MM.1S (cell line): ENCODE measurements at regions not wholly inside any gene's neighbourhood (a gene's known extent, or its start where the extent isn't known, plus 50 kb on each side); places are given as distances from the start of the nearest gene placed in this dataset.

Experiments used
- DNase-seq: peaks from one replicate; pipeline ENCODE4 v3.0.0-alpha.2; 2015
- H2AFZ ChIP-seq: fragments of 300-600 bp; sonication (generic); 2 replicates; pipeline ENCODE4 v1.6.0; 2016; ENCODE audit warnings: antibody characterized with exemption, low read length
- H3F3A ChIP-seq: fragments of 300-600 bp; sonication (generic); 2 replicates; pipeline ENCODE4 v1.6.1; 2016; ENCODE audit warnings: mild to moderate bottlenecking, antibody characterized with exemption, low read length, moderate library complexity, mixed read lengths; ENCODE audit not compliant: insufficient read depth
- H3K27ac ChIP-seq: fragments of 300-600 bp; sonication (generic); 2 replicates; pipeline ENCODE4 v1.5.1; 2016; ENCODE audit warnings: mild to moderate bottlenecking, low read length
- H3K27me3 ChIP-seq: fragments of 300-600 bp; sonication (generic); replicated peaks from 2 replicates; pipeline ENCODE4 v1.6.0; 2016; ENCODE audit warnings: low read length; ENCODE audit not compliant: insufficient read depth
- H3K36me3 ChIP-seq: fragments of 300-600 bp; sonication (generic); replicated peaks from 2 replicates; pipeline ENCODE4 v1.6.1; 2016; ENCODE audit warnings: mild to moderate bottlenecking, low read length, mixed read lengths; ENCODE audit not compliant: insufficient read depth
- H3K4me1 ChIP-seq: fragments of 300-600 bp; sonication (generic); 2 replicates; pipeline ENCODE4 v1.6.1; 2016; ENCODE audit warnings: low read length, mixed read lengths
- H3K4me2 ChIP-seq: fragments of 300-600 bp; sonication (generic); 2 replicates; pipeline ENCODE4 v1.6.0; 2016; ENCODE audit warnings: low read depth, low read length
- H3K4me3 ChIP-seq: fragments of 300-600 bp; sonication (generic); 2 replicates; pipeline ENCODE4 v1.5.1; 2016; ENCODE audit warnings: low read length, mixed read lengths
- H3K79me2 ChIP-seq: fragments of 300-600 bp; sonication (generic); 2 replicates; pipeline ENCODE4 v1.6.1; 2016; ENCODE audit warnings: mixed run types, low read length, mixed read lengths
- H3K9ac ChIP-seq: fragments of 300-600 bp; sonication (generic); 2 replicates; pipeline ENCODE4 v1.6.1; 2016; ENCODE audit warnings: low read length, mixed read lengths
- H3K9me2 ChIP-seq: fragments of 300-600 bp; sonication (generic); replicated peaks from 2 replicates; pipeline ENCODE4 v1.6.1; 2016; ENCODE audit warnings: mild to moderate bottlenecking, low read length, mixed read lengths; ENCODE audit not compliant: insufficient read depth
- H3K9me3 ChIP-seq: fragments of 300-600 bp; sonication (generic); replicated peaks from 2 replicates; pipeline ENCODE4 v1.6.1; 2016; ENCODE audit warnings: mild to moderate bottlenecking, low read length, mixed read lengths; ENCODE audit not compliant: insufficient read depth
- H4K20me1 ChIP-seq: fragments of 300-600 bp; sonication (generic); 2 replicates; pipeline ENCODE4 v1.6.1; 2016; ENCODE audit warnings: mild to moderate bottlenecking, low read length, moderate library complexity, mixed read lengths; ENCODE audit not compliant: insufficient read depth
- CTCF ChIP-seq: fragments of 300-600 bp; sonication (generic); IDR thresholded peaks from 2 replicates; pipeline ENCODE4 v1.5.1; 2016; ENCODE audit warnings: antibody characterized with exemption, low read length, mixed read lengths
- EZH2 ChIP-seq: fragments of 300-600 bp; sonication (generic); optimal IDR thresholded peaks from 2 replicates; pipeline ENCODE3; 2017; ENCODE audit warnings: low read depth, mild to moderate bottlenecking, antibody characterized with exemption, low read length, mixed read lengths
- EZH2phosphoT487 ChIP-seq: fragments of 300-600 bp; sonication (generic); IDR thresholded peaks from 2 replicates; pipeline ENCODE4 v1.6.1; 2018; ENCODE audit warnings: antibody characterized with exemption, low read length

GRCh38 chr4:114173968-114174367 is 194.5 kb upstream of the ARSJ start:
- no peaks in the 10 kb centered on the region for H3K36me3 ChIP-seq
- no peak overlapping the region for H2AFZ ChIP-seq
- H3K27ac ChIP-seq: no peak overlapping the region
- no peaks in the 10 kb centered on the region for H3K9me3 ChIP-seq
- H3K9ac ChIP-seq: no peak overlapping the region
- TF ChIP-seq EZH2phosphoT487: no peak
- no peak for TF ChIP-seq CTCF
- TF ChIP-seq EZH2: no peak
- H3F3A ChIP-seq: no peaks in the 10 kb centered on the region
- no peaks in the 10 kb centered on the region for H3K27me3 ChIP-seq
- no peaks in the 10 kb centered on the region for H3K79me2 ChIP-seq
- H3K9me2 ChIP-seq: no peaks in the 10 kb centered on the region
- H4K20me1 ChIP-seq: no peaks in the 10 kb centered on the region
- no peaks in the 10 kb centered on the region for H3K4me1 ChIP-seq
- H3K4me2 ChIP-seq: no peak overlapping the region
- DNase-seq: no peak
- H3K4me3 ChIP-seq: no peak overlapping the region

- TF ChIP-seq EZH2phosphoT487: no peak
- no peak for TF ChIP-seq EZH2
- TF ChIP-seq CTCF: no peak
- H4K20me1 ChIP-seq: no peaks in the 10 kb centered on the region
- no peak overlapping the region for H3K27ac ChIP-seq
- H3F3A ChIP-seq: no peaks in the 10 kb centered on the region
- H3K4me1 ChIP-seq: no peaks in the 10 kb centered on the region
- H3K4me2 ChIP-seq: no peak overlapping the region
- no peaks in the 10 kb centered on the region for H3K27me3 ChIP-seq
- H2AFZ ChIP-seq: no peak overlapping the region
- no peak overlapping the region for H3K4me3 ChIP-seq
- H3K9me3 ChIP-seq: no peaks in the 10 kb centered on the region
- no peaks in the 10 kb centered on the region for H3K36me3 ChIP-seq
- no peaks in the 10 kb centered on the region for H3K9me2 ChIP-seq
- no peaks in the 10 kb centered on the region for H3K79me2 ChIP-seq
- H3K9ac ChIP-seq: no peak overlapping the region
- no peak for DNase-seq
These were observed 198.2 kb upstream of the ARSJ start for GRCh38 chr4:114177628-114178027.

- no peak overlapping the region for H3K4me3 ChIP-seq
- H2AFZ ChIP-seq: no peak overlapping the region
- no peaks in the 10 kb centered on the region for H4K20me1 ChIP-seq
- no peak overlapping the region for H3K9ac ChIP-seq
- H3K9me3 ChIP-seq: no peaks in the 10 kb centered on the region
- TF ChIP-seq CTCF (no peak), EZH2 (no peak), EZH2phosphoT487 (no peak)
- H3K36me3 ChIP-seq: no peaks in the 10 kb centered on the region
- H3K79me2 ChIP-seq: no peaks in the 10 kb centered on the region
- H3K9me2 ChIP-seq: no peaks in the 10 kb centered on the region
- no peaks in the 10 kb centered on the region for H3K4me1 ChIP-seq
- H3F3A ChIP-seq: no peaks in the 10 kb centered on the region
- DNase-seq: no peak
- no peak overlapping the region for H3K4me2 ChIP-seq
- H3K27ac ChIP-seq: no peak overlapping the region
- H3K27me3 ChIP-seq: no peaks in the 10 kb centered on the region
These were observed 198.9 kb upstream of the ARSJ start for GRCh38 chr4:114178392-114178791.
